Panc1 (cell line): ENCODE measurements at regions not wholly inside any gene's neighbourhood (a gene's known extent, or its start where the extent isn't known, plus 50 kb on each side); places are given as distances from the start of the nearest gene placed in this dataset.

Experiments
- ATAC-seq: fragments of 200-7000 bp; cut with Tn5 transposase; 2 replicates; pipeline ENCODE4 v1.9.1; 2020; ENCODE audit warnings: mild to moderate bottlenecking, moderate library complexity
- BruUV-seq: library from RNA; stranded (reverse); fragments of 400-500 nt; replicated peaks from 2 replicates; lab custom pipeline; 2021; lab: Mats Ljungman, UMichigan
- CTCF ChIA-PET: fragments of 300-600 bp; sonication (Branson Sonifier 250); formaldehyde crosslinking; loops from one replicate; lab custom pipeline; 2022; ENCODE audit warnings: antibody characterized with exemption; lab: Charles Lee
- POLR2A ChIA-PET: fragments of 300-600 bp; sonication (Branson Sonifier 250); formaldehyde crosslinking; loops from one replicate; lab custom pipeline; 2022; ENCODE audit warnings: antibody characterized with exemption; lab: Charles Lee
- DNase-seq: peaks from one replicate; pipeline ENCODE4 v3.0.0-alpha.2; 2010; ENCODE audit warnings: low read depth, low spot score
- H3K27ac ChIP-seq: 2 replicates; pipeline ENCODE4 v1.5.1; 2011; ENCODE audit warnings: mild to moderate bottlenecking, low read length, inconsistent platforms
- H3K27me3 ChIP-seq: fragments of 200-500 bp; sonication (Bioruptor generic); 2 replicates; pipeline ENCODE4 v1.6.0; 2014; ENCODE audit warnings: low read length, inconsistent platforms; ENCODE audit not compliant: control insufficient read depth, insufficient read depth
- H3K36me3 ChIP-seq: fragments of 200-500 bp; sonication (Bioruptor generic); 2 replicates; pipeline ENCODE4 v1.5.1; 2014; ENCODE audit warnings: inconsistent platforms, mild to moderate bottlenecking, low read length, moderate library complexity; ENCODE audit not compliant: control insufficient read depth, insufficient read depth
- H3K4me1 ChIP-seq: 2 replicates; pipeline ENCODE4 v1.5.1; 2011; ENCODE audit warnings: inconsistent platforms, mild to moderate bottlenecking, low read length, moderate library complexity; ENCODE audit not compliant: control insufficient read depth, insufficient read depth
- H3K4me3 ChIP-seq, 2 experiments: 2 replicates each; pipeline ENCODE4 v1.5.1; 2011 to 2012; ENCODE audit warnings: low read depth in 2 of 2, low read length in 2 of 2, mild to moderate bottlenecking in 2 of 2, inconsistent platforms in 1 of 2, moderate library complexity in 1 of 2
- H3K9me3 ChIP-seq: fragments of 200-500 bp; sonication (Bioruptor generic); 2 replicates; pipeline ENCODE4 v1.5.1; 2014; ENCODE audit warnings: low read depth, mild to moderate bottlenecking, inconsistent platforms, low read length, moderate library complexity; ENCODE audit not compliant: control insufficient read depth, insufficient read depth
- CTCF ChIP-seq: fragments of 450-650 bp; IDR thresholded peaks from 2 replicates; pipeline ENCODE4 v1.5.1; 2017; ENCODE audit warnings: mild to moderate bottlenecking
- POLR2AphosphoS5 ChIP-seq: IDR thresholded peaks from 2 replicates; pipeline ENCODE4 v1.6.1; 2012; ENCODE audit warnings: mild to moderate bottlenecking, low read depth, low read length, moderate library complexity
- REST ChIP-seq, 2 experiments: IDR thresholded peaks; 2 replicates each; pipeline ENCODE4 v1.6.1; 2011 to 2012; ENCODE audit warnings: low read depth in 2 of 2, control low read depth in 1 of 2, low read length in 1 of 2, mild to moderate bottlenecking in 1 of 2, moderate library complexity in 1 of 2; ENCODE audit not compliant: insufficient read depth in 1 of 2
- SIN3A ChIP-seq: IDR thresholded peaks from 2 replicates; pipeline ENCODE4 v1.6.1; 2012; ENCODE audit warnings: low read depth, mild to moderate bottlenecking, low read length, moderate library complexity, borderline replicate concordance; ENCODE audit not compliant: insufficient read depth
- TCF7L2 ChIP-seq: IDR thresholded peaks from 2 replicates; pipeline ENCODE4 v1.6.1; 2011; ENCODE audit warnings: mild to moderate bottlenecking, low read depth, low read length, inconsistent platforms
- in situ Hi-C: cut with HindIII; loops from 2 replicates; pipeline ENCODE4 v1.10.0; 2016; ENCODE audit warnings: low sequenced_read_pairs, low pct_unique_long_range_greater_than_20kb
- intact Hi-C: fragments of 100-400 bp; cut with micrococcal nuclease; formaldehyde crosslinking; loops from one replicate; pipeline ENCODE4 v1.10.0; 2022; ENCODE audit not compliant: unreplicated experiment

- in situ Hi-C loops (no loop called here), intact Hi-C loops (no loop called here)
- Histone ChIP-seq H3K27ac (no peak overlapping the region), H3K36me3 (no peaks in the 10 kb centered on the region), H3K9me3 (no peaks in the 10 kb centered on the region), H3K4me3 (no peak overlapping the region), H3K4me1 (no peaks in the 10 kb centered on the region), H3K27me3 (no peaks in the 10 kb centered on the region)
- TF ChIP-seq REST (IDR thresholded peaks at IDR 0.05; ENCODE audit: insufficient read depth in 1 of 2, low read depth in 2 of 2, low read length in 1 of 2) (no peak), TCF7L2 (no peak), CTCF (no peak), POLR2AphosphoS5 (no peak), SIN3A (no peak)
- ChIA-PET CTCF (no interaction called here), POLR2A (no interaction called here)
- BruUV-seq: no TSS peak
- ATAC-seq (no peak), DNase-seq (no peak)
These were observed 109.0 kb upstream of the STARD3NL start for GRCh38 chr7:38069052-38069451.

- Histone ChIP-seq H3K9me3 (no peaks in the 10 kb centered on the region), H3K27ac (no peak overlapping the region), H3K4me3 (no peak overlapping the region), H3K36me3 (no peaks in the 10 kb centered on the region), H3K27me3 (no peaks in the 10 kb centered on the region), H3K4me1 (no peaks in the 10 kb centered on the region)
- TF ChIP-seq POLR2AphosphoS5 (no peak), TCF7L2 (no peak), CTCF (peak; percentile 80)
- CTCF ChIA-PET: no interaction called here
- ATAC-seq (peak; percentile 73; the same call in 1 of the 2 replicates), DNase-seq (peak; percentile 12)
- no TSS peak for BruUV-seq
- intact Hi-C loops: no loop called here
- POLR2A ChIA-PET: no interaction called here
- in situ Hi-C loops: no loop called here
These were observed 107.3 kb upstream of the STARD3NL start for GRCh38 chr7:38070718-38071117.
